Heart left ventricle (tissue), 16 donors: ENCODE measurements at regions not wholly inside any gene's neighbourhood (a gene's known extent, or its start where the extent isn't known, plus 50 kb on each side); places are given as distances from the start of the nearest gene placed in this dataset.

ENCODE experiments used
- ATAC-seq, 4 donors: fragments of 200-7000 bp; cut with Tn5 transposase; one replicate each; pipeline ENCODE4 v1.9.1; 2020 to 2022; ENCODE audit warnings: moderate library complexity in 4 of 4, mild to moderate bottlenecking in 3 of 4, moderate number of reproducible peaks in 1 of 4
- DNase-seq, 5 donors: peaks; one replicate each; pipeline ENCODE4 v3.0.0-alpha.2; 2020
- H3K27ac ChIP-seq, 12 donors: fragments of 200-600 bp; sonication (generic) in 4 of 12; one replicate each; pipeline versions ENCODE4 v1.5.0 to v1.8.0; 2016 to 2022; ENCODE audit warnings: mild to moderate bottlenecking in 2 of 12
- H3K27me3 ChIP-seq, 9 donors: fragments of 200-600 bp; sonication (generic) in 2 of 9; one replicate each; pipeline versions ENCODE4 v1.5.1 to v1.8.0; 2016 to 2022; ENCODE audit warnings: mild to moderate bottlenecking in 3 of 9
- H3K36me3 ChIP-seq, 9 donors: fragments of 200-600 bp; sonication (generic) in 2 of 9; one replicate each; pipeline versions ENCODE4 v1.5.0 to v1.8.0; 2018 to 2022; ENCODE audit warnings: mild to moderate bottlenecking in 2 of 9
- H3K4me1 ChIP-seq, 12 donors: fragments of 200-600 bp; sonication (generic) in 4 of 12; one replicate each; pipeline versions ENCODE4 v1.5.0 to v1.8.0; 2016 to 2022; ENCODE audit warnings: mild to moderate bottlenecking in 3 of 12
- H3K4me3 ChIP-seq, 12 donors: fragments of 200-600 bp; sonication (generic) in 4 of 12; one replicate each; pipeline versions ENCODE4 v1.5.0 to v1.8.0; 2017 to 2022; ENCODE audit warnings: mild to moderate bottlenecking in 9 of 12, moderate library complexity in 4 of 12
- H3K9me3 ChIP-seq, 12 donors: fragments of 200-600 bp; sonication (generic) in 4 of 12; one replicate each; pipeline versions ENCODE4 v1.5.0 to v1.8.0; 2016 to 2022; ENCODE audit warnings: mild to moderate bottlenecking in 1 of 12
- CTCF ChIP-seq, 12 donors: fragments of 200-600 bp; sonication (generic) in 4 of 12; IDR thresholded peaks; one replicate each; pipeline versions ENCODE4 v1.5.0 to v1.8.0; 2018 to 2022; ENCODE audit warnings: antibody characterized with exemption in 12 of 12, mild to moderate bottlenecking in 5 of 12
- POLR2A ChIP-seq, 2 donors: fragments of 450-650 bp; IDR thresholded peaks; one replicate each; pipeline ENCODE4 v1.6.1; 2017; ENCODE audit warnings: antibody characterized with exemption in 2 of 2, mild to moderate bottlenecking in 2 of 2, moderate library complexity in 2 of 2
- WGBS, 4 donors: extraction: QIAGEN DNeasy Blood & Tissue Kit in 2 of 4; methylation state at CpG; one replicate each; pipeline versions ENCODE4 v1.1.5 to v1.1.7; 2013 to 2018; 5-methylcytosine and 5-hydroxymethylcytosine counted together
- intact Hi-C, 10 donors: fragments of 100-400 bp; cut with DNase I; formaldehyde crosslinking; loops; one replicate each; pipeline versions ENCODE4 v1.11.1 to v1.14.2; 2022
- donor health status: ischemic (EF 13 %, LVEDD 7.1; RV severe dilation, severe dysfunction).
- donor health status: healthy with polysubstance abuse.
- donor health status: DM: no; HTN: yes; CAD: no.
- donor health status: DM: no; HTN: no; CAD: no.
- donor health status: ischemic (EF 25% LVEDD 6.9; RV normal size, moderate dysfunction).
- donor health status: ischemic (EF 25% LVEDD 5.7; RV mildly dilated, moderate dysfunction).
- donor health status: healthy.
- donor health status: DM: yes; HTN: yes; CAD: no.
- donor health status: ischemic (EF 35%, LVEDD 5.7; RV mildly dilated, moderate dysfunction).
- donor health status: nonischemic (EF 11% LVEDD 7.7; RV severe dilation, severe dysfunction).
- donor health status: DM: yes; HTN: yes; CAD: no.
- donor health status: PGD.
- donor health status: ischemic (EF 29% LVEDD 5.4; RV normal size, mild dysfunction).
- donor health status: nonischemic (EF 23%, LVEDD 6.1; RV moderate dilation, normal function).

- Histone ChIP-seq H3K9me3 (no peaks in the 10 kb centered on the region), H3K27me3 (no peaks in the 10 kb centered on the region), H3K36me3 (no peaks in the 10 kb centered on the region), H3K4me1 (no peaks in the 10 kb centered on the region), H3K4me3 (no peak overlapping the region), H3K27ac (no peak overlapping the region)
- DNase-seq (no peak), ATAC-seq (no peak)
- no peak for TF ChIP-seq POLR2A (IDR thresholded peaks at IDR 0.05)
- no peak for TF ChIP-seq CTCF (IDR thresholded peaks at IDR 0.05)
- 32 to 41% (median 36%) methylated on average over 4 of the region's 4 CpGs for WGBS, 4 donors
- intact Hi-C loops: no loop called here
These were observed 1096.1 kb upstream of the PRKX start for GRCh38 chrX:4809571-4809970.

GRCh38 chrX:4805502-4805901, 1092.1 kb upstream of the PRKX start:
- Histone ChIP-seq H3K4me1 (no peaks in the 10 kb centered on the region), H3K9me3 (no peaks in the 10 kb centered on the region), H3K4me3 (no peak overlapping the region), H3K36me3 (no peaks in the 10 kb centered on the region), H3K27ac (peak overlapping the region in 1 of 12 donors; percentile 14), H3K27me3 (no peaks in the 10 kb centered on the region)
- intact Hi-C loops: no loop called here
- no peak for TF ChIP-seq CTCF (IDR thresholded peaks at IDR 0.05)
- no peak for TF ChIP-seq POLR2A (IDR thresholded peaks at IDR 0.05)
- DNase-seq: peak in 2 of 5 donors; percentile 5 to 33
- 23 to 27% (median 26%) methylated on average over 4 of the region's 4 CpGs for WGBS, 4 donors
- peak; percentile 42 to 82 (median 72) for ATAC-seq

GRCh38 chrX:4800756-4801155, 1087.3 kb upstream of the PRKX start:
- no peaks in the 10 kb centered on the region for H3K36me3 ChIP-seq
- no peaks in the 10 kb centered on the region for H3K4me1 ChIP-seq
- no peak overlapping the region for H3K4me3 ChIP-seq
- no peaks in the 10 kb centered on the region for H3K27me3 ChIP-seq
- intact Hi-C loops: no loop called here
- no peak for DNase-seq
- no peak for TF ChIP-seq POLR2A (IDR thresholded peaks at IDR 0.05)
- no peak for TF ChIP-seq CTCF (IDR thresholded peaks at IDR 0.05)
- no peak overlapping the region for H3K27ac ChIP-seq
- peaks cover 0 to 4% (median 0%) of the 10 kb centered on the region in 12 donors for H3K9me3 ChIP-seq
- 77 to 84% (median 83%) methylated on average over 4 of the region's 4 CpGs for WGBS, 4 donors
- no peak for ATAC-seq

- no peaks in the 10 kb centered on the region for H3K36me3 ChIP-seq
- 93 to 100% (median 98%) methylated on average over 1 of the region's 1 CpG for WGBS, 4 donors
- no peak for ATAC-seq
These were observed 1074.5 kb upstream of the PRKX start for GRCh38 chrX:4787971-4788370.

More at GRCh38 chrX:4787971-4788370, 1074.5 kb upstream of the PRKX start:
- intact Hi-C loops: no loop called here
- no peaks in the 10 kb centered on the region for H3K27me3 ChIP-seq
- H3K9me3 ChIP-seq: no peaks in the 10 kb centered on the region
- H3K4me1 ChIP-seq: no peaks in the 10 kb centered on the region
- DNase-seq: no peak
- no peak overlapping the region for H3K27ac ChIP-seq
- TF ChIP-seq CTCF (IDR thresholded peaks at IDR 0.05) (peak in 1 of 12 donors; percentile 9), POLR2A (IDR thresholded peaks at IDR 0.05) (no peak)
- H3K4me3 ChIP-seq: no peak overlapping the region
